NCI-H82 treated with DMSO at 0.1 percent for 48 hours (cell line): ENCODE measurements at regions not wholly inside any gene's neighbourhood (a gene's known extent, or its start where the extent isn't known, plus 50 kb on each side); places are given as distances from the start of the nearest gene placed in this dataset.
"Not testable (repeated sequence)": the region's sequence is repeated elsewhere in the genome, so short reads cannot be mapped to it uniquely, and the experiment has no call there.

ENCODE experiments used
- DNase-seq: peaks from one replicate; lab custom pipeline; 2025; ENCODE audit not compliant: unreplicated experiment; lab: John Stamatoyannopoulos, UW

- DNase-seq = no peak
Observed at GRCh38 chrX:3550871-3551270, 162.6 kb downstream of the PRKX start.

- DNase-seq = no peak
Observed at GRCh38 chrX:3550160-3550751, 163.2 kb downstream of the PRKX start.

- DNase-seq = no peak
Observed at GRCh38 chrX:3549411-3549911, 164.0 kb downstream of the PRKX start.

GRCh38 chrX:3548765-3549391, 164.6 kb downstream of the PRKX start:
- no peak for DNase-seq

- DNase-seq = no peak
Observed at GRCh38 chrX:3545901-3546300, 167.5 kb downstream of the PRKX start.

GRCh38 chrX:3541336-3541735, 172.1 kb downstream of the PRKX start:
- DNase-seq = no peak

- no peak for DNase-seq
Observed at GRCh38 chrX:3540105-3540504, 173.3 kb downstream of the PRKX start.

- DNase-seq = no peak
Observed at GRCh38 chrX:3532581-3533085, 180.8 kb downstream of the PRKX start.

GRCh38 chrX:3531435-3531834, 182.0 kb downstream of the PRKX start:
- DNase-seq = not testable (repeated sequence)

- no peak for DNase-seq
Observed at GRCh38 chrX:3529466-3530010, 183.1 kb upstream of the MXRA5 start.

- no peak for DNase-seq
Observed at GRCh38 chrX:3527811-3528210, 181.4 kb upstream of the MXRA5 start.

- no peak for DNase-seq
Observed at GRCh38 chrX:3527166-3527565, 180.7 kb upstream of the MXRA5 start.

GRCh38 chrX:3526731-3527130, 180.3 kb upstream of the MXRA5 start:
- no peak for DNase-seq

- DNase-seq = no peak
Observed at GRCh38 chrX:3526071-3526470, 179.6 kb upstream of the MXRA5 start.

GRCh38 chrX:3522101-3522650, 175.7 kb upstream of the MXRA5 start:
- no peak for DNase-seq

GRCh38 chrX:3521396-3521795, 174.9 kb upstream of the MXRA5 start:
- no peak for DNase-seq

GRCh38 chrX:3520982-3521381, 174.5 kb upstream of the MXRA5 start:
- no peak for DNase-seq

GRCh38 chrX:3520458-3520857, 174.0 kb upstream of the MXRA5 start:
- DNase-seq = no peak

GRCh38 chrX:3519384-3519783, 172.9 kb upstream of the MXRA5 start:
- not testable (repeated sequence) for DNase-seq

GRCh38 chrX:3518870-3519269, 172.4 kb upstream of the MXRA5 start:
- no peak for DNase-seq

GRCh38 chrX:3516051-3516541, 169.6 kb upstream of the MXRA5 start:
- DNase-seq = no peak

GRCh38 chrX:3514996-3515395, 168.5 kb upstream of the MXRA5 start:
- DNase-seq = no peak
